ENCODE measurements at regions not wholly inside any gene's neighbourhood (a gene's known extent, or its start where the extent isn't known, plus 50 kb on each side); places are given as distances from the start of the nearest gene placed in this dataset.

- H3K27me3 ChIP-seq (ENCODE audit: insufficient read depth, low read length) = no peaks in the 10 kb centered on the region
- no peaks in the 10 kb centered on the region for H3K79me2 ChIP-seq (ENCODE audit: insufficient read depth, low read length)
- H3K36me3 ChIP-seq (ENCODE audit: control insufficient read depth in 1 of 2, insufficient read depth in 2 of 2, low read length in 2 of 2) = no peaks in the 10 kb centered on the region
- ChIA-PET RAD21 (ENCODE audit: low non-redundant PET in 1 of 2, low total read pairs in 2 of 2, uncharacterized antibody in 2 of 2, unreplicated experiment in 2 of 2) (no interaction called here), CTCF (no interaction called here), POLR2A (no interaction called here)
- H3K9me3 ChIP-seq (ENCODE audit: control insufficient read depth in 1 of 2, insufficient read depth in 1 of 2, low read depth in 1 of 2, low read length in 2 of 2) = no peaks in the 10 kb centered on the region
- no TSS peak for BruUV-seq (replicated peaks)
- no peak for DNase-seq (ENCODE audit: low read depth, low spot score)
- H3K9ac ChIP-seq (ENCODE audit: low read length) = no peak overlapping the region
- TF ChIP-seq CEBPB (IDR thresholded peaks at IDR 0.05; ENCODE audit: low read depth) (no peak), ELF1 (IDR thresholded peaks at IDR 0.05; ENCODE audit: borderline replicate concordance, low read depth) (no peak), POLR2AphosphoS5 (IDR thresholded peaks at IDR 0.05; ENCODE audit: low read depth, low read length) (no peak), JUND (IDR thresholded peaks at IDR 0.05) (no peak), SIN3A (IDR thresholded peaks at IDR 0.05; ENCODE audit: low read depth) (no peak), ZBTB33 (IDR thresholded peaks at IDR 0.05; ENCODE audit: extremely low read depth, insufficient replicate concordance, low read length) (no peak), POLR2A (IDR thresholded peaks at IDR 0.05; ENCODE audit: borderline replicate concordance, extremely low read depth, insufficient read depth, insufficient read length) (no peak), TCF7L2 (IDR thresholded peaks at IDR 0.05; ENCODE audit: borderline replicate concordance, extremely low read depth, insufficient read depth, insufficient read length) (no peak), CBX3 (IDR thresholded peaks at IDR 0.05; ENCODE audit: low read depth) (no peak), EZH2phosphoT487 (IDR thresholded peaks at IDR 0.05; ENCODE audit: borderline replicate concordance) (no peak), EGR1 (IDR thresholded peaks at IDR 0.05; ENCODE audit: low read depth) (no peak)
- TF ChIP-seq, protein P1, sequence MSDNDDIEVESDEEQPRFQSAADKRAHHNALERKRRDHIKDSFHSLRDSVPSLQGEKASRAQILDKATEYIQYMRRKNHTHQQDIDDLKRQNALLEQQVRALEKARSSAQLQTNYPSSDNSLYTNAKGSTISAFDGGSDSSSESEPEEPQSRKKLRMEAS (IDR thresholded peaks at IDR 0.05) = no peak
- H3K4me3 ChIP-seq (replicated peaks in 1 of 2; ENCODE audit: low read depth in 1 of 2, low read length in 2 of 2) = no peak overlapping the region
- H3K4me1 ChIP-seq (ENCODE audit: control insufficient read depth in 1 of 2, insufficient read depth in 2 of 2, low read length in 2 of 2) = no peaks in the 10 kb centered on the region
- no peaks in the 10 kb centered on the region for H4K20me1 ChIP-seq (ENCODE audit: insufficient read depth)
- no peaks in the 10 kb centered on the region for H3K9me2 ChIP-seq (ENCODE audit: insufficient read depth)
- intact Hi-C loops (cut with micrococcal nuclease) = no loop called here
- H3K4me2 ChIP-seq (ENCODE audit: low read length) = no peak overlapping the region
- ATAC-seq = no peak
- H2AFZ ChIP-seq (ENCODE audit: low read depth, low read length, poor library complexity, severe bottlenecking) = no peak overlapping the region
- H3K27ac ChIP-seq (ENCODE audit: low read depth, low read length) = no peak overlapping the region
Observed at GRCh38 chrY:17366400-17366799, 513.6 kb downstream of the CDY2B start.
